HG02588 (cell line): ENCODE measurements at regions not wholly inside any gene's neighbourhood (a gene's known extent, or its start where the extent isn't known, plus 50 kb on each side); places are given as distances from the start of the nearest gene placed in this dataset.
"Not testable (repeated sequence)": the region's sequence is repeated elsewhere in the genome, so short reads cannot be mapped to it uniquely, and the experiment has no call there.

ENCODE experiments used
- ATAC-seq: cut with Tn5 transposase; IDR thresholded peaks from one replicate; pipeline ENCODE4 v1.9.1; 2021; ENCODE audit warnings: mild to moderate bottlenecking, moderate library complexity; ENCODE audit not compliant: unreplicated experiment

- ATAC-seq = peak; percentile 90
These were observed 409.5 kb downstream of the SLC6A15 start for GRCh38 chr12:84502907-84503787.

GRCh38 chr12:84502180-84502860 lies 410.3 kb downstream of the SLC6A15 start:
- no peak for ATAC-seq

- ATAC-seq = no peak
These were observed 414.8 kb downstream of the SLC6A15 start for GRCh38 chr12:84497819-84498218.

GRCh38 chr12:84495711-84496110 lies 416.9 kb downstream of the SLC6A15 start:
- ATAC-seq = no peak

GRCh38 chr12:84492351-84492883 lies 420.2 kb downstream of the SLC6A15 start:
- ATAC-seq = no peak

- no peak for ATAC-seq
These were observed 427.8 kb downstream of the SLC6A15 start for GRCh38 chr12:84484798-84485197.

GRCh38 chr12:84480803-84481202 lies 431.8 kb downstream of the SLC6A15 start:
- no peak for ATAC-seq

GRCh38 chr12:84470361-84470760 lies 442.2 kb downstream of the SLC6A15 start:
- no peak for ATAC-seq

- ATAC-seq = no peak
These were observed 448.0 kb downstream of the SLC6A15 start for GRCh38 chr12:84464616-84465015.

- no peak for ATAC-seq
These were observed 448.7 kb downstream of the SLC6A15 start for GRCh38 chr12:84463741-84464495.

GRCh38 chr12:84455598-84455997 lies 457.0 kb downstream of the SLC6A15 start:
- no peak for ATAC-seq

GRCh38 chr12:84446478-84446877 lies 466.1 kb downstream of the SLC6A15 start:
- not testable (repeated sequence) for ATAC-seq

GRCh38 chr12:84436134-84436533 lies 476.5 kb downstream of the SLC6A15 start:
- ATAC-seq = no peak

- no peak for ATAC-seq
These were observed 476.9 kb downstream of the SLC6A15 start for GRCh38 chr12:84435682-84436081.

- no peak for ATAC-seq
These were observed 490.3 kb downstream of the SLC6A15 start for GRCh38 chr12:84422340-84422739.

GRCh38 chr12:84421103-84421502 lies 491.5 kb downstream of the SLC6A15 start:
- ATAC-seq = no peak

GRCh38 chr12:84416626-84417025 lies 496.0 kb downstream of the SLC6A15 start:
- ATAC-seq = no peak

- ATAC-seq = no peak
These were observed 496.7 kb downstream of the SLC6A15 start for GRCh38 chr12:84415946-84416345.

- ATAC-seq = no peak
These were observed 498.9 kb downstream of the SLC6A15 start for GRCh38 chr12:84413656-84414055.

GRCh38 chr12:84412226-84412625 lies 500.4 kb downstream of the SLC6A15 start:
- ATAC-seq = no peak

GRCh38 chr12:84411031-84411430 lies 501.6 kb downstream of the SLC6A15 start:
- no peak for ATAC-seq
